ACC112 (cell line): ENCODE measurements at regions not wholly inside any gene's neighbourhood (a gene's known extent, or its start where the extent isn't known, plus 50 kb on each side); places are given as distances from the start of the nearest gene placed in this dataset.

Experiments
- H2AFZ ChIP-seq: fragments of 200-600 bp; sonication (generic); one replicate; pipeline ENCODE4 v1.6.0; 2017; ENCODE audit warnings: antibody characterized with exemption, low read length; ENCODE audit not compliant: unreplicated experiment
- H3K27ac ChIP-seq: fragments of 200-600 bp; sonication (generic); 2 replicates; pipeline ENCODE4 v1.5.1; 2014; ENCODE audit warnings: low read depth, mild to moderate bottlenecking, antibody characterized with exemption, low read length, moderate library complexity
- H3K27me3 ChIP-seq: fragments of 200-600 bp; sonication (generic); 2 replicates; pipeline ENCODE4 v1.6.1; 2014; ENCODE audit warnings: mild to moderate bottlenecking, antibody characterized with exemption, low read length, moderate library complexity, mixed read lengths; ENCODE audit not compliant: insufficient read depth
- H3K36me3 ChIP-seq: fragments of 200-600 bp; sonication (generic); 2 replicates; pipeline ENCODE4 v1.6.1; 2016; ENCODE audit warnings: mild to moderate bottlenecking, antibody characterized with exemption, low read length, moderate library complexity, mixed read lengths; ENCODE audit not compliant: insufficient read depth
- H3K4me1 ChIP-seq: fragments of 200-600 bp; sonication (generic); one replicate; pipeline ENCODE4 v1.6.1; 2016; ENCODE audit warnings: low read length, mixed read lengths; ENCODE audit not compliant: insufficient read depth, unreplicated experiment, control insufficient read depth
- H3K4me3 ChIP-seq: fragments of 200-600 bp; sonication (generic); 2 replicates; pipeline ENCODE4 v1.5.1; 2014; ENCODE audit warnings: mild to moderate bottlenecking, low read depth, low read length
- H3K79me2 ChIP-seq: fragments of 200-600 bp; sonication (generic); one replicate; pipeline ENCODE4 v1.6.0; 2016; ENCODE audit warnings: low read length; ENCODE audit not compliant: control insufficient read depth, unreplicated experiment, insufficient read depth

- Histone ChIP-seq H3K4me3 (no peak overlapping the region), H2AFZ (no peak overlapping the region), H3K27me3 (no peaks in the 10 kb centered on the region), H3K27ac (no peak overlapping the region), H3K79me2 (no peaks in the 10 kb centered on the region), H3K4me1 (peaks cover 8% of the 10 kb centered on the region), H3K36me3 (no peaks in the 10 kb centered on the region)
These were observed 57.1 kb upstream of the PKDCC start for GRCh38 chr2:41990688-41991087.

- Histone ChIP-seq H3K4me3 (no peak overlapping the region), H3K36me3 (no peaks in the 10 kb centered on the region), H3K4me1 (peaks cover 8% of the 10 kb centered on the region), H3K79me2 (no peaks in the 10 kb centered on the region), H3K27me3 (no peaks in the 10 kb centered on the region), H2AFZ (no peak overlapping the region), H3K27ac (no peak overlapping the region)
These were observed 55.7 kb upstream of the PKDCC start for GRCh38 chr2:41992056-41992642.

GRCh38 chr2:41992671-41993434, 55.0 kb upstream of the PKDCC start:
- no peaks in the 10 kb centered on the region for H3K36me3 ChIP-seq
- peaks cover 8% of the 10 kb centered on the region for H3K4me1 ChIP-seq
- H3K27ac ChIP-seq: no peak overlapping the region

GRCh38 chr2:41993435-41993925, 54.3 kb upstream of the PKDCC start:
- Histone ChIP-seq H3K27me3 (no peaks in the 10 kb centered on the region), H2AFZ (no peak overlapping the region), H3K79me2 (no peaks in the 10 kb centered on the region), H3K27ac (no peak overlapping the region), H3K4me1 (peaks cover 8% of the 10 kb centered on the region), H3K36me3 (no peaks in the 10 kb centered on the region), H3K4me3 (no peak overlapping the region)

More at GRCh38 chr2:41992671-41993434, 55.0 kb upstream of the PKDCC start:
- Histone ChIP-seq H3K79me2 (no peaks in the 10 kb centered on the region), H3K27me3 (no peaks in the 10 kb centered on the region), H2AFZ (no peak overlapping the region), H3K4me3 (no peak overlapping the region)

GRCh38 chr2:41994233-41994637, 53.6 kb upstream of the PKDCC start:
- Histone ChIP-seq H3K4me3 (no peak overlapping the region), H3K27me3 (no peaks in the 10 kb centered on the region), H3K27ac (no peak overlapping the region), H3K79me2 (no peaks in the 10 kb centered on the region), H2AFZ (no peak overlapping the region), H3K4me1 (peaks cover 7% of the 10 kb centered on the region), H3K36me3 (no peaks in the 10 kb centered on the region)

GRCh38 chr2:41994661-41995060, 53.2 kb upstream of the PKDCC start:
- no peaks in the 10 kb centered on the region for H3K79me2 ChIP-seq
- H3K4me1 ChIP-seq: peaks cover 4% of the 10 kb centered on the region
- H3K27me3 ChIP-seq: no peaks in the 10 kb centered on the region
- H3K4me3 ChIP-seq: no peak overlapping the region
- no peak overlapping the region for H2AFZ ChIP-seq
- no peaks in the 10 kb centered on the region for H3K36me3 ChIP-seq
- H3K27ac ChIP-seq: no peak overlapping the region

- H3K36me3 ChIP-seq: no peaks in the 10 kb centered on the region
- no peak overlapping the region for H2AFZ ChIP-seq
- H3K27ac ChIP-seq: no peak overlapping the region
- no peak overlapping the region for H3K4me3 ChIP-seq
- H3K4me1 ChIP-seq: no peaks in the 10 kb centered on the region
- no peaks in the 10 kb centered on the region; the same call in 1 of the 2 replicates for H3K27me3 ChIP-seq
- H3K79me2 ChIP-seq: no peaks in the 10 kb centered on the region
These were observed 50.3 kb upstream of the PKDCC start for GRCh38 chr2:41997561-41997960.
